Dendritic cell treated with granulocyte-macrophage colony-stimulating factor and Interleukin-4, amounts not matched to agents 40 ng/mL and 50 ng/mL, for 4 days (primary cell): ENCODE measurements at regions not wholly inside any gene's neighbourhood (a gene's known extent, or its start where the extent isn't known, plus 50 kb on each side); places are given as distances from the start of the nearest gene placed in this dataset.

Experiments used
- H3K27ac Mint-ChIP-seq: one replicate; pipeline ENCODE4 v1.8.0; 2022; ENCODE audit warnings: mild to moderate bottlenecking, mixed read lengths
- H3K27me3 Mint-ChIP-seq: one replicate; pipeline ENCODE4 v1.8.0; 2022; ENCODE audit warnings: mild to moderate bottlenecking, mixed read lengths
- H3K36me3 Mint-ChIP-seq: one replicate; pipeline ENCODE4 v1.8.0; 2022; ENCODE audit warnings: low read depth, mixed read lengths
- H3K4me1 Mint-ChIP-seq: one replicate; pipeline ENCODE4 v1.8.0; 2022; ENCODE audit warnings: low read depth, mixed read lengths
- H3K4me3 Mint-ChIP-seq: one replicate; pipeline ENCODE4 v1.8.0; 2022; ENCODE audit warnings: mild to moderate bottlenecking, moderate library complexity, mixed read lengths
- H3K9me3 Mint-ChIP-seq: one replicate; pipeline ENCODE4 v1.8.0; 2022; ENCODE audit warnings: mixed read lengths
- intact Hi-C: fragments of 100-400 bp; cut with micrococcal nuclease; formaldehyde crosslinking; loops from one replicate; pipeline ENCODE4 v1.15.0; 2022

GRCh38 chr2:187220071-187220470 is 228.0 kb downstream of the CALCRL start:
- Mint-ChIP-seq H3K4me1 (no peaks in the 10 kb centered on the region), H3K36me3 (no peaks in the 10 kb centered on the region), H3K27me3 (no peaks in the 10 kb centered on the region), H3K27ac (no peak overlapping the region), H3K4me3 (no peak overlapping the region), H3K9me3 (peaks cover 41% of the 10 kb centered on the region)
- intact Hi-C loops, result no loop called here

- intact Hi-C loops, result no loop called here
- Mint-ChIP-seq H3K9me3 (peaks cover 30% of the 10 kb centered on the region), H3K4me3 (no peak overlapping the region), H3K27ac (no peak overlapping the region), H3K27me3 (no peaks in the 10 kb centered on the region), H3K4me1 (no peaks in the 10 kb centered on the region), H3K36me3 (no peaks in the 10 kb centered on the region)
Observed at GRCh38 chr2:187215532-187216240, 232.4 kb downstream of the CALCRL start.

- H3K27me3 Mint-ChIP-seq, result no peaks in the 10 kb centered on the region
- no peak overlapping the region for H3K4me3 Mint-ChIP-seq
- H3K4me1 Mint-ChIP-seq, result no peaks in the 10 kb centered on the region
- no peak overlapping the region for H3K27ac Mint-ChIP-seq
- intact Hi-C loops, result no loop called here
- no peaks in the 10 kb centered on the region for H3K36me3 Mint-ChIP-seq
- H3K9me3 Mint-ChIP-seq, result peaks cover 35% of the 10 kb centered on the region
Observed at GRCh38 chr2:187214306-187214705, 233.7 kb downstream of the CALCRL start.

GRCh38 chr2:187213798-187214197 is 234.3 kb downstream of the CALCRL start:
- Mint-ChIP-seq H3K27ac (no peak overlapping the region), H3K27me3 (no peaks in the 10 kb centered on the region), H3K4me1 (no peaks in the 10 kb centered on the region), H3K36me3 (no peaks in the 10 kb centered on the region), H3K4me3 (no peak overlapping the region), H3K9me3 (peaks cover 35% of the 10 kb centered on the region)
- intact Hi-C loops, result no loop called here

- intact Hi-C loops, result no loop called here
- no peak overlapping the region for H3K4me3 Mint-ChIP-seq
Observed at GRCh38 chr2:187210726-187211125, 237.3 kb downstream of the CALCRL start.

DNA sequence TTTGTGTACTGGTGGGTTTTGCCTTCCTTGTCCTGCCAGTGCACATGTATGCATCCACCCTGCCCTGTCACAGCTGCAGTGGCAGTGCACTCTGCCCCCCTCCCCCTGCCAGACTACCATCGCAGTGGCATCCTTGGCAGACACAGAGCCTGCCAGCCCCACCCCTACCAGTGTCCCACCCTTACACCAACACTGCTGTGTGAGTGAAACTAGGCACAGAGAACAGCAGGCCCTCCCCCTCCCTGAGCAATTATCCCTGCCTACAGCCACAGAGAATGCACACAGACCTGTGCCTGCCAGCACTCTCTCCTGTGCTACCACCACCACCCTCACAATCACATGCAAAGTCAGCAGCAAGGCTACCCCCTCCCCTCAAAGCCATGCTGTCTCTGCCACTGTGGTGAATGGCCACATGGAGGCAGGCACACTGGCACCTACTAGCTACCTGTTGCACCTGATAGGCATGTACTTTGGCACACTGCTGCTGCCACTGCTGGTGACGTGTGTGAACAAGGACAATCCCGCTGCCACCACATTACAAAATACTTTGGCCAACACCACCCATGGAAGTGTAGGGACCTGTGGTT is 239.8 kb downstream of the CALCRL start:
- no peak overlapping the region for H3K4me3 Mint-ChIP-seq
- no peak overlapping the region for H3K27ac Mint-ChIP-seq
- no peaks in the 10 kb centered on the region for H3K36me3 Mint-ChIP-seq
- H3K4me1 Mint-ChIP-seq, result no peaks in the 10 kb centered on the region
- H3K9me3 Mint-ChIP-seq, result peaks cover 23% of the 10 kb centered on the region
- H3K27me3 Mint-ChIP-seq, result no peaks in the 10 kb centered on the region
- intact Hi-C loops, result no loop called here

More at GRCh38 chr2:187210726-187211125, 237.3 kb downstream of the CALCRL start:
- H3K27ac Mint-ChIP-seq, result no peak overlapping the region
- H3K36me3 Mint-ChIP-seq, result no peaks in the 10 kb centered on the region
- no peaks in the 10 kb centered on the region for H3K27me3 Mint-ChIP-seq
- H3K9me3 Mint-ChIP-seq, result peaks cover 23% of the 10 kb centered on the region
- H3K4me1 Mint-ChIP-seq, result no peaks in the 10 kb centered on the region

DNA sequence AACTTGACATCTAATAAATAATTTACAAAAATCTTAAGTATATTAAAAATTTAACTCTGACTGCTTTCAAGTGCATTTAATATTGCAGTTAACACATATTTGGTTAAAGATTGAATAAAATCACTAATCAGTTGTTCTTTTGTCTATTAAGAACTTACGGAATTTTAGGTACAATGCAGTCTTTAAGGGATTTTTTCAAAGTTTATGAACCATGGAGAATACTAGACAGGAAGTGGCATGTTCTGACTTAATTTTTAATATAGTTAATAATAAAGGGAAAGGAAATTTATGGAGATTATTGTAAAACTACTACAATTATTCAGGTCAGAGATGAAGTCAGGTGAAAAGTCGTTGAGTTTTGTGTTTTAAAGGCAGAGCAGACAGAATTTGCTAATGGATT is 240.9 kb downstream of the CALCRL start:
- Mint-ChIP-seq H3K9me3 (peaks cover 19% of the 10 kb centered on the region), H3K4me1 (no peaks in the 10 kb centered on the region), H3K27me3 (no peaks in the 10 kb centered on the region), H3K36me3 (no peaks in the 10 kb centered on the region), H3K27ac (no peak overlapping the region), H3K4me3 (no peak overlapping the region)
- intact Hi-C loops, result no loop called here

GRCh38 chr2:187206471-187206870 is 241.6 kb downstream of the CALCRL start:
- no peaks in the 10 kb centered on the region for H3K36me3 Mint-ChIP-seq
- intact Hi-C loops, result no loop called here
- H3K4me1 Mint-ChIP-seq, result no peaks in the 10 kb centered on the region
- no peak overlapping the region for H3K27ac Mint-ChIP-seq
- H3K9me3 Mint-ChIP-seq, result peaks cover 12% of the 10 kb centered on the region
- H3K27me3 Mint-ChIP-seq, result no peaks in the 10 kb centered on the region
- no peak overlapping the region for H3K4me3 Mint-ChIP-seq

- Mint-ChIP-seq H3K27ac (no peak overlapping the region), H3K4me1 (no peaks in the 10 kb centered on the region), H3K9me3 (peaks cover 8% of the 10 kb centered on the region), H3K27me3 (no peaks in the 10 kb centered on the region), H3K4me3 (no peak overlapping the region), H3K36me3 (no peaks in the 10 kb centered on the region)
- intact Hi-C loops, result no loop called here
Observed at GRCh38 chr2:187206071-187206470, 242.0 kb downstream of the CALCRL start.

- Mint-ChIP-seq H3K4me3 (no peak overlapping the region), H3K27me3 (no peaks in the 10 kb centered on the region), H3K36me3 (no peaks in the 10 kb centered on the region), H3K27ac (no peak overlapping the region), H3K9me3 (no peaks in the 10 kb centered on the region), H3K4me1 (no peaks in the 10 kb centered on the region)
- intact Hi-C loops, result no loop called here
Observed at GRCh38 chr2:187198136-187198535, 249.9 kb downstream of the CALCRL start.

DNA sequence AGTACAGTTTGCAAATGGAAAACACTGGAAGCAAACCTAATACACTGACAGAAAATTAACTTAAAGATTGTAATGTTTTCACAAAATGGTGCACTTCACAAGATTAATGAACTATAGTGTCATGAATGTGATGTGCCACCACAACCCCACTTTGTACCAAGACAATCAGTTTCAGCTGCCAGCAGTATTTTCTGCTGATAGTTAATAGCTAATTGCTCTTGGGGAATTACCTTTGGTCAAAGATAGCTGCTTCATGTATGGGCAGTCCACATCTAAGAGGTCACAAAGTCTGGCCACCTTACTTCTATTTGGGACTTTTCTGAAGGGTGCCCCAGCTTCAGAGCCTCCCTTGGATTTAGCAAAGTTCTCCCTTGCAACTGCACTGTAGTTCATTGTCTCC is 254.0 kb downstream of the CALCRL start:
- intact Hi-C loops, result no loop called here
- Mint-ChIP-seq H3K27ac (no peak overlapping the region), H3K27me3 (no peaks in the 10 kb centered on the region), H3K4me1 (no peaks in the 10 kb centered on the region), H3K36me3 (no peaks in the 10 kb centered on the region), H3K4me3 (no peak overlapping the region), H3K9me3 (no peaks in the 10 kb centered on the region)

DNA sequence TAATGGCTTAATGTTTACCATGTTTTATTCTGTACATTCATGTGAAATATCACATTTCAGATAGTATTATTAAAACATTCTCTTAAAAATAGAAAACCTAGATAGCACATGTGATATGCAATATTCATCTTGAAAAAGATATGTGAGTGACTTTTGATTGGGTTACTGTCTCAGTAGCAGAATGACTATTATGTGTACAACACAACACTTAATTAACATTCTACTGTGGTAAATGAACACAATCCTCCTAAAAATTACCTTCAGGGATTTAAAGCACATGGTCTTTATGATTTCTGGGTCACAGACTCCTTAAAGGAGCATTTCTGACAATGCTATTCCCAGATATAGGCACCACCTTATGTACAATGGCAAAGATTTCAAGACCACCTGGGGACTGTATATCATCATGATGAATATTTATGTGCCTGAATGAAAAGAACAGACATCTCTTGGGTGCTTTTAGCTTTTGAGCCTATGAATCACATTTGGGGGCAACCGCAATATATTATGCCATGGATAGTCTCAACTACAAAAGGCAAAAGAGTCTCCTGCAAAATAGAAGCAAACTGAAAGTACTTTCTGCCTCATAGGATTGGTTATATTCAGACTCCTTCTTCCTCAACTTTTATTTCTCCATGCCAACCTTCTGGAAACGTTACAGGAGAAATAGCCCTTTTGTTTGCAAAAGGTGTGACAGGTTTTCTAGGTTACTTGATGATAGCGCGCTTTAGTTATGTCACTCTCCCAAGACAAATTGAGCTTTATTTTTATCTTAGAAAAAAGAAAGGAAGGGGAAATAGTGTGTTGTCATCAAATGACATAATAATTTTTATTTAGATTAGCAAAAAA is 259.0 kb downstream of the CALCRL start:
- Mint-ChIP-seq H3K27me3 (no peaks in the 10 kb centered on the region), H3K4me1 (no peaks in the 10 kb centered on the region), H3K36me3 (no peaks in the 10 kb centered on the region), H3K9me3 (no peaks in the 10 kb centered on the region), H3K27ac (no peak overlapping the region), H3K4me3 (no peak overlapping the region)
- intact Hi-C loops, result no loop called here

GRCh38 chr2:187187519-187187918 is 260.5 kb downstream of the CALCRL start:
- no peaks in the 10 kb centered on the region for H3K27me3 Mint-ChIP-seq
- no peaks in the 10 kb centered on the region for H3K4me1 Mint-ChIP-seq
- no peaks in the 10 kb centered on the region for H3K36me3 Mint-ChIP-seq

DNA sequence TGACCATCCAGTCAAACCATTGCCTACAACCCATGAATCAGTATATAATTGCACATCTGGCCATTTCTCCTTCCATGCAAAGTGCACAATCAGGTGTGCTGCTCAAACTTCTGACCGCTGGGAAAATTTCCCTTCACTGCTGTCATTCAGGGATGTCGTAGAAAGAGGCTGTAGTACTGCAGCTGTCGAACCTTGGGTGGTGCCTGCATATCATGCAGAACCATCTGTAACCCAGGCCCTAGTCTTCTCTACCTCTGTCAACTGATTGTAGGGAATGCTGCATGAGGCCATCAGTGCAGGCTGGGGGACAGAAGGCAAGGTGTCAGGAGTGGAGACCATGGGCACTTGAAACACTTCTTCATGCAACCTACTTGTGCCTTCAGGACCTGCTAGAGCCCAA is 267.5 kb downstream of the CALCRL start:
- Mint-ChIP-seq H3K27ac (no peak overlapping the region), H3K4me3 (no peak overlapping the region), H3K27me3 (no peaks in the 10 kb centered on the region), H3K9me3 (peaks cover 36% of the 10 kb centered on the region), H3K36me3 (no peaks in the 10 kb centered on the region), H3K4me1 (no peaks in the 10 kb centered on the region)
- intact Hi-C loops, result no loop called here

More at GRCh38 chr2:187187519-187187918, 260.5 kb downstream of the CALCRL start:
- intact Hi-C loops, result no loop called here
- H3K27ac Mint-ChIP-seq, result no peak overlapping the region
- H3K9me3 Mint-ChIP-seq, result peaks cover 9% of the 10 kb centered on the region
- no peak overlapping the region for H3K4me3 Mint-ChIP-seq
